ENCODE measurements at regions not wholly inside any gene's neighbourhood (a gene's known extent, or its start where the extent isn't known, plus 50 kb on each side); places are given as distances from the start of the nearest gene placed in this dataset.
"Not testable (repeated sequence)": the region's sequence is repeated elsewhere in the genome, so short reads cannot be mapped to it uniquely, and the experiment has no call there.

- DNase-seq, result no peak
These were observed 518.3 kb upstream of the ZNF337 start for GRCh38 chr20:26214991-26215390.

DNA sequence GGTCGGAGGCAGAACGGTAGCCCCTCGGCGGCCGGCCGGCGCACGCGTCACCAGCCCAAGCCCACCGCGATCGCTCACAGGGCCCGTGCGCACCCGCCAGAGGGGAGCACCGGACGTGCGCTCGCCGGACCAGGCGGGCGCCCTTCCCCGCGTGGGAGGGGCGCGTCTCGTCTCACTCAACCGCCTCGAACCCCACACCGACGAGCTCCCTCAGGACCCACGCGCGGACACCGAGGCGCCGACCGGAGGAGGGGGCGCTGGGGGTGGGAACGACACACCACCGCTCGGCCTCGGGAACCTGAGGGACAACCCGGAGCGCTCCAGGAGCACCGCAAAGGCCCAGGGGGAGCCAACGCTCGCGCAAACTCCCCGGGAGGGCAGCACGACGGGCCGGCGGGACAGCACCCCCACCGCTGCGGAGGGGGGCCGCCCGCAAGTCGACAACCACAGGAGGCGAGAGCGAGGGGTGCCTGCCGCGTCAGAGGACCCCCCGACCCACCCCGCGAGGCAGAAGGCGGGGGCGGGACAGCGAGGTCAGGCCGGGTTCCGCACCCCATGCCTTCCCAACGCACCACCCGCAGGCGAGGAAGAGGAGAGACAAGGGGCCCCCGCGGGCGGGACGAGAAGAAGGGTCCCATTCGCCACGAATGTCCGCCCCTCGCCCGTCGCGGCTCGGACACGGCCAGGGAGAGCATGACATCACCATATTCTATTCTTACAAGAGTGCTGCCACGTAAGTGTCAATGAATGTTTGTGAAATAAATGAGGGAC, 512.7 kb upstream of the ZNF337 start:
- no peak for DNase-seq

DNA sequence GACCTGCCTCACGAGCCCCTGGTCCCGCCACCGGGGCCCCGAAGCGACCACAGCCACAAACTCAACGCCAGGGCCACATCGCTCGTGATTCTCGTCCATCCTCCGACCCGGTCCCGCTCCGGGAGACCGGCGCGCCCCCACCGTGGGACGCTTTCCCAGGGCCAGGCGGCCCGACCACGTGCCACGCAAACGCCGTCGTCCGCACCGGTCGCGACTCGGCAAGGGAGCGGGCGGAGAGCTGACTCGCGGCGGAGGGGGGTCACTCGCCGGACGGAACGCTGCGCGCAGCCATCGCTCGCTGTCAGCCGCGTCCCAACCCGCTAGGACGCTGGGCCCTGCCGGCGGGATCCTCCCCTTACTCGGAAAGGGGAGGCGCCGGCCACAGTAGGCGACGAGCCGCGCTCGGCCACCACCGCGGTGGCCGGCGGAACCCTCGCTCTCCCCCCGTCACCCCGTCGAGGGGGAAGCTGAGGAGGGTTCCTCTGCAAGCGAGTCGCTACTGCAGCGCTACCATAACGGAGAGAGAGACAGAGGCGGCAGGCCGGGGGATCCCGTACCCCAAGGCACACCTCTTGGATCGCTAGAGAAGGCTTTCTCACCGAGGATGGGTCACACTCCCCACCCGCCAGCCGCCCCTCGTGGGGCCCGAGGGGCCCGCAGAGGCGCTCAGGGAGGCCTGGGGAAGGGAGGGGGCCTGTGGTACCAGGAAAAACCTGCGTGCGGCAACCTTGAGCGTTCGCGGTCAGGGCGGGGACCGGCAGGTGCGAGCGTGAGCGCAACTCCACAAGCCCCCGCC, 511.8 kb upstream of the ZNF337 start:
- DNase-seq, result no peak

GRCh38 chr20:26207967-26208295, 511.3 kb upstream of the ZNF337 start:
- not testable (repeated sequence) for DNase-seq

DNA sequence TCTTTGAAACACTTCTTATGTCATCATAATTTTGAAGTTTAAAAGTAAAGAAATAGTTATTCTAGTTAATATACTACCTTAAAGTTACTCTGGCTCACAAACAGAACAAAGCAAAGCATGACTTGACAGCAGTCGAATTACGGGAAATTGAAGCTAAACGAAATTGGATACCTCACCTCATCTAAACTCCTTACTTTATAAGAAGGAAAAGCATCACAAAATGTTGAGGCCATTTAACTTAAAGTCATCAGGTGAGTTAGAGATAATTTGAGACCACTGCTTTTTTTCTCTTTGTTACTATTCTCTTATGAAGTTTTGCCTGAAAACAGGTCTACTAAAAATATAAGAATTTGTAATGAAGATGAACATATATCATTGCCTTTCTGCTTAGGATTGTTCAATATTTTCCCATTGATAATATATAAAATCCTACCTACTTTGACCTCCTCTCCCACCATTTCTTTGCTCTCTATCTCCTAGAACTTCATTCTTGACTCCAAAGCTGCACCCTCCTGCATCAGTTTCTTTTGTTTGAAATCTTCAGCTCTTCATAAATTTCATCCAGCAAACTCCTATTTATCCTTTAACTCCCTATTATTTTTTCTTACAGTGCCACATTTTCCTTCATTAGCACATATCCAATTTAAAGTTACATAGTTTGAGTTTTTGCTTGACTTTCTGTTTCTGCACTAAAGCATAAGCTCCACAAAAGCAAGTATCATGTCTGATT, 510.7 kb upstream of the ZNF337 start:
- no peak for DNase-seq

GRCh38 chr20:26205350-26205749, 508.7 kb upstream of the ZNF337 start:
- no peak for DNase-seq

DNA sequence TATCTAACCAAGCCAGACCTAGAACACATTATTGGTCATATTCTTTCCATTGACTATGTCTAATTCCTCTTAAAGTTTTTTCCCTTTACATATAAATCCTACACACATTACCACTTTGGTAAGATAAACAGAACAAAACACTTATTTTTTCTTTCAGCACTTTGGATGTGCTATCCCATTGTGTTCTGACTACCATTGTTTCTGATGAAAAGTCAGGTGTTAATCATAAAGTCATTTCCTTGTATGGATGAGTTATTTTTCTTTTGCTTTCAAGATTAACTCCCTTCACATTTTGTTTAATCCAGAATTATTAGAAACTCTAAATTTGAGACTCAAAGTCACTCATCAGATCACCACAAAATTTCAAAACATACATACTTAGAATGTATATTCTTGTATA, 504.4 kb upstream of the ZNF337 start:
- not testable (repeated sequence) for DNase-seq

- not testable (repeated sequence) for DNase-seq
These were observed 490.7 kb upstream of the ZNF337 start for GRCh38 chr20:26187329-26187728.

DNA sequence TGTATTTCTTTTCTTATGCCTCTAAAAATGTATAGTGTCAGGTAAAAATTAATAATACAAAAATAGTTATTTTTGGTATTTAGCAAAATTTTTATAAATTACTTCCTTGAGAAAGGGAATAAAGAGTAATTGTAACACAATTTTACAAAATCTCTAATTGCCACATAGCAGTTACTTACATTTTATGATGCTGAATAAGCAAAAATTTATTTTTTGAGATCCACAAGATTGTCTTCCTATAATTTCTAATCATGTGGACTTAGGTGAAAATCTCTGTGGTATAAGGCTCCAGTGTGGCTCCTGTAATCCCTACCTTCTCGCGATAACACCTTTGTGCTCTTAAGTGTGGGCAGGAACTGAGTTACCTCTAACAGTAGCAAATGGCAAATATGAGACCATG, 487.1 kb upstream of the ZNF337 start:
- DNase-seq, result not testable (repeated sequence)

DNA sequence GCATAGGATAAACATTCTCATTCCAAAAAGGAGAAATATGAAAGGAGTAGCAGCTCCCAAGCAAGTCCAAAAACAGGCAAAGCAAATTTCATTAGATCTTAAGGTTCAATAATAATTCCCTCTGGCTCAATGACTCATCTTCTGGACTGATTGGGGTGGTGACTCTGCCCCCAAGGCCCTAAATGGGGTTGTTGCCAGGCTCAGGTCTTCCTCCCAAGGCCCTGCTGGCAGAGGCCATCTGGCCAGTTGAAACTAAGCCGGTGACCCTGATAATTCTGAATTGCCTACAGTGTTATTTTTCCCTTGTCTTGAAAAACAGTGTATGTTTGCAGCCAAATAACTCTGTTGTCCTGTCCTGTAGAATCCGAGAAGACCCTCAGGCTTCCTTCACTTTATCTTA, 484.7 kb upstream of the ZNF337 start:
- not testable (repeated sequence) for DNase-seq

DNA sequence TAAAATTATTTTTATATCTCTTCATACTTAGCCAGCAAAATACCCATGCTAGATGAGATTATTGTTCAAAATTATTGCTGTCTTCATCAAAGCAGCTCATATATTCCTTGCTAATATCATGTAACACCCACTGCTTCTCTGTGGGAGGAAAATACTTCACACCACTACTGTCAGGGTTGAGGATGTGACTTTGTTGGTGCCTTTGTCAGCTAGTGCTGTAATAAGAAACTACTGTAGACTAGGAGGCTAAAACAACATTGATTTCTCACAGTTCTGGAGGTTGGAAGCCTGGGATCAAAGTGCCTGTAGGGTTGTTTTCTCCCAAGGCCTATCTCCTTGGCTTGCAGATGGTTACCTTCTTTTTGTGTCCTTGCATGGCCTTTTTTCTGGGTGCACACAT, 475.2 kb upstream of the ZNF337 start:
- not testable (repeated sequence) for DNase-seq

DNA sequence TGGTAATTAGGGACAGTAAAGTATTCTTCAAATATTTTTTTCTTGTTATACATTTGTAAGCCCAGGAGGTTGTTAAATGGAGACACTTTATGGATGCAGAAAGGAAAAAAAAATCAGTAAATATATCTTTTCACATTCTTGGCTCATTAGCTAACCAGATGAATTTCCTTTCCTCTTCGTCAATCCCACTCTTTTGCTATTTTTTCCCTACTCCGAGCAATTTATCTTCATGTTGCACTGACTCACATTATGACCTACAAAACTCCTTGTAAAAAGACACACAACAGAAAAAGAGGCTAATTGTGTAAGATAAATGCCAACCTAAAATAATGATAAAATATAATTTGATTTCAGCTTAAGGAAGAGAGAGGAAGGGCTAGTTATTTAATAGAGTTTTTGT, 472.9 kb upstream of the ZNF337 start:
- no peak for DNase-seq

GRCh38 chr20:26167499-26167898, 470.8 kb upstream of the ZNF337 start:
- no peak for DNase-seq

DNA sequence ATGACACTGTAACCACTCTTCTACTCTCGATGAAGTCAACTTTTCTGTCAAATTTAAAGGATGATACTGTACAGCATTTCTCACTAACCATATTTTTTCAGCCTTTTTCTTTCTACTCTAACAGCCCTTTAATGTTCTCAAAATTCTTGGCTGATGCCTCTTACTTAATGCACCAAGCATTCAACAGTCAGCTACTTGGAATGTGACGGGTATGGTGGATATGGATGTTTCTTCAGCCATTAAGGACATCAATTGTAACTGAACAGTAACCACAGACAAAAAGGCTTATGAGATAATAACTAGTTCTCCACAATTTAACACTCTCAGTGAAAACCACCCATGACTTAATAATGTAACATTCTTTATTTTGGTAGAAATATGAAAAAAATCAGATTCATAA, 467.2 kb upstream of the ZNF337 start:
- DNase-seq, result no peak

GRCh38 chr20:26163151-26163550, 466.5 kb upstream of the ZNF337 start:
- not testable (repeated sequence) for DNase-seq

GRCh38 chr20:26161741-26162140, 465.1 kb upstream of the ZNF337 start:
- not testable (repeated sequence) for DNase-seq

GRCh38 chr20:26160916-26161315, 464.3 kb upstream of the ZNF337 start:
- DNase-seq, result not testable (repeated sequence)

DNA sequence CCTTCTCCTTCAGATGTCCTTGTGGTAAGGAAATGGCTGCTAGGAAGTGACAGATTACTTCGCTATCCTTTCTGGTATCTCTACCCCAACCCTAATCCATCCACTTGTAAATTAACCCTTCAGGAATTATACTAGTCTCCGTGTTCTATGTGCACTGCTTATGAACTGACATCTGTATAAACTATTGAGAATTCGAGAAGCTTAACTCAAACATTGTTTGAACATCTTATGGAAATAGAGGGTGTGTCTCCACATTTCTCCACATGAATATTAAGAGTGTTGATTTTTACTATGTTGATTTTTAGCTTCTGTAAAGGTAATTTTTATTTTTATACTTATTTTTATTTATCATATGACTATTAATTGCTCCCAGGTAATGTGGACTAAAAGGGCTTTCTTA, 457.6 kb upstream of the ZNF337 start:
- DNase-seq, result no peak

DNA sequence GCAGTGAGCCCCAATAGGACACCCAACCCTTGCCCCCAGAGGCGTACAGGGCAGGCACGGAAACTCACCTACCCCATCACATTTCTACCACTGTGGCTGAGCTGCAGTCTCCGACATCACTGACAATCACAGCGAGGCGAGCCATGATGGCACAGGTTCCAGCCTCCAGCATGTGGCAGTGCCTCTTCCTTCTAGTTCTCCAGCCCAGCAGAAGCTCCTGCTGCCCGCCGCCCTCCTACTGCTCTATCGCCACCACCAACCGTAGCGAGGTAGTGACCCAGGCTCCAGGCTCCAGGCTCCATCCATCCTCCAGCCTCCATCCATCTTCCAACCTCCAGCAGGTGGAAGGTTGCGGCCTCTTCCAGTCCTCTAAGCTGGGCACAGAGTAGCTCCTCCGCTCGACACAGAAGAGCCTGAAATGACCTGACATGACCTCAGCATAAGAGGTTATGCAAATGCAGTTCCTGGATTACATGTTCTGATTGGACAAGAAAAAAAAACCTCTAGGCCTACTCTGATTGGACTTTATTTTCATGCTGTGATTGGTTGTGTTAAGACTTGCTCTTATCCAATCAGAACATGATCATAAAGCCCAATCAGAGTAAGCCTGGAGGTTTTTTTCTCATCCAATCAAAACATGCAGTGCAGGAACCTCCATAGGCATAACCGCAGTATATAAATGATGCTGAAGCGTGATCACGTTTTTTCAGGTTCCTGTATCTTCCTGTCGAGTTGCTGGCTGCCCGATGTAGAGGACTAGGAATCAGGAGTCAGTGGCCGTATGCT, 438.9 kb upstream of the ZNF337 start:
- DNase-seq, result no peak

DNA sequence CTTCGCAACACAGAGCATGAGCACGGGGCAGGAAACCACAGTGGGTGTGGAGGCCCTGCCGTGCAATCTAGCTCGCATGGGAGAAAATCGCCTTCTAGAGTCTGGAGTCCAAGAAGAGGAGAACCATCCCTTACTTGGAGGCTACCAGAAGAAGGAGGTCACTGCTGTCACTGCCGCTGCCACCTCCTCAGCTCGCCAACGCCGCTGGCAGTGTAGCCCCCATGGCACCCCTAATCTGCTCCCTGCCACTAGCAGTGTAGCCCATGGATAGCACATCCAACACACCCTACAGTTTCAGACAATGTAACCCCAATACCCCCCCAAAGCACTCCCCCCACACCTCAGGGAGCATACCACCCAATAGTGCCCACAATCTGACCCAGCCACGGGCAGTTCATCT, 438.0 kb upstream of the ZNF337 start:
- no peak for DNase-seq

- DNase-seq, result not testable (repeated sequence)
These were observed 437.1 kb upstream of the ZNF337 start for GRCh38 chr20:26133794-26134193.

DNA sequence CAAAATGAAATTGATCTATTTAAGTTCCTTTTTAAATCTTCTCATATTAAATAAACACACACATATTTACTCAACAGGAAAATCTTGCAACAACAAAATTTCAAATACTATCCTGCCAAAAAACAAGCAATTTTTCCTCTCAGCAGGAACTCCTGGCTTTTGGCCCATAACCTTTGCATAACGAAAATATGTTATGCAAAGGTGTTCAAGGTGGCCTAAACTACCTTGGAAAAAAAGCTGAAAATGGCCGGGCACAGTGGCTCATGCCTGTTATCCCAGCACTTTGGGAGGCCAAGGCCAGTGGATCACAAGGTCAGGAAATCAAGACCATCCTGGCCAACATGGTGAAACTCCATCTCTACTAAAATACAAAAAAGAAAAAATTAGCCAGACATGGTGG, 424.3 kb upstream of the ZNF337 start:
- DNase-seq, result not testable (repeated sequence)

GRCh38 chr20:26094498-26094897, 397.8 kb upstream of the ZNF337 start:
- DNase-seq, result not testable (repeated sequence)
